IMR-90 (cell line): ENCODE measurements at regions not wholly inside any gene's neighbourhood (a gene's known extent, or its start where the extent isn't known, plus 50 kb on each side); places are given as distances from the start of the nearest gene placed in this dataset.
A peak's percentile ranks its signal among the peaks of the same experiment; 100 is the strongest.

Source experiments
- CTCF ChIP-seq: conservative IDR thresholded peaks from 2 replicates; pipeline ENCODE4 v1.5.1; 2012; ENCODE audit warnings: mild to moderate bottlenecking, low read depth, low read length, improper control_type of control experiment
- FOS ChIP-seq: fragments of 150-350 bp; IDR thresholded peaks from 2 replicates; pipeline ENCODE4 v1.6.1; 2016; ENCODE audit warnings: low read depth, low read length
- SMC3 ChIP-seq: fragments of 150-350 bp; IDR thresholded peaks from 2 replicates; pipeline ENCODE4 v1.6.1; 2016; ENCODE audit warnings: low read depth, mild to moderate bottlenecking, antibody characterized with exemption, low read length, moderate library complexity

GRCh38 chr1:81305997-81306452 is 494.7 kb upstream of the ADGRL2 start:
- TF ChIP-seq CTCF (peak; percentile 34), SMC3 (no peak), FOS (no peak)
